GM21825 (cell line): ENCODE measurements at regions not wholly inside any gene's neighbourhood (a gene's known extent, or its start where the extent isn't known, plus 50 kb on each side); places are given as distances from the start of the nearest gene placed in this dataset.
"Not testable (repeated sequence)": the region's sequence is repeated elsewhere in the genome, so short reads cannot be mapped to it uniquely, and the experiment has no call there.

ENCODE experiments used
- ATAC-seq: cut with Tn5 transposase; IDR thresholded peaks from one replicate; pipeline ENCODE4 v1.9.1; 2021; ENCODE audit warnings: mild to moderate bottlenecking, moderate library complexity; ENCODE audit not compliant: unreplicated experiment

DNA sequence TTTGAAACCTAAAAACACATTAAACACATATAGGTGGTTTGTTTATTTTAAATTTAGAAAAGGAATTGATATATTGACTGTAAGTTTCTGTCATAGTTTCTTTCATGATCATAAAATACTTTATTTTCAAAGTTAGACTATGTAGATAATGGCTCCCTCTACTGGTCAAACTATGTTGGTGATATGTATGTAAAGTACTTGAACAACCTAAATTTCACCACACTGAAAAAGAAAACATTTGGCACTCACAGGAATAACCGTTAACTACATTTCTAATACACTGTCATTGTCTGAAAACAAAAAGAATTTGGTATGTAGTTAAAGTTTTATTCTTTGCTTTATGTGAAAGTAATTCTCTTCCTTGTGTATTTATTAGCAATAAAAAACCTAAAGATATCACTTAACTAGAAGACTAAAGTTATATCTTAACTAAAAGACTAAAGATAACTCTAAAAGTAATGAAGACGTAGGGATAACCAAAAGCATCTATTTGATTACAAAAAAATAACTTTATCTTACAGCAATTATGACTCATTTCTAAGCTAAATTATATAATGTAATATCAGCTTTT is 427.5 kb downstream of the VGLL3 start:
- ATAC-seq: peak; percentile 54

DNA sequence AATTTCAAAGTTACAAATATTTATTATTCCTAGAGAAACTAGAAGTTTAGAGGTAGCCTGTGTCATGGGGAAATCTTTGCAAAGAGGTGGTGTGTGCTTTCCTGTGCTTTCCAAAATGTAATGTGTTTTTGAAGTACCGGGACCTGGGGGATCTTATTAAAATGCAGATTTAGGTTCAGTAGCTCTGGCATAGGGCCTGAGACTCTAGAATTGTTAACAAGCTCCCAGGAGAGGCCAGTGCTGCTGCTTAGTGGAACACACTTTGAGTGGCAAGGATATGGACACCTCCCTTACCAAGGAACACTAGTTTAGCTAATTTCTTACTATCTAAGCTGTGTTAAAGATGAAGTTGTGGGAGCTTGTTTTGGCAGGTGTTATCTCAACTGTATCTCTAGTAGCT is 428.9 kb downstream of the VGLL3 start:
- ATAC-seq: no peak

GRCh38 chr3:86561215-86561614 is 429.7 kb downstream of the VGLL3 start:
- no peak for ATAC-seq

DNA sequence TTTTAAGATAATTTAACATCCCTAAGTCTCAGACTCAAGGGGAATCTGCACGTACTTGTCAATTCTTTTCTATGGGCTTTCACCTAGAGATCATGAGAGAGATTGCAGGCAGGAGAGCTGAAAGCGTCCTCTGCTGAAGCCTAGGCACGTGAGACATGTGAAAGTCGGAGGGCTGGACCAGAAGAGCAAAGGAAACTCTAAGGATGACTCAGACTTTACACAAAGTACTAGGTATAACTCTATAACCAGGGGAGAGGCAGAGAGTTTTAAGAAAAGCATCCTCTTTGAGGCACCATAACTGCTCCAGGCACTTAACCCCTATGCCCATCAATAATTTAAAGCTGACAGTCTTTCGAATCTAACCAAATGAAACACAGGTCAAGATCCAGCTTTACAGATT is 436.6 kb downstream of the VGLL3 start:
- no peak for ATAC-seq

DNA sequence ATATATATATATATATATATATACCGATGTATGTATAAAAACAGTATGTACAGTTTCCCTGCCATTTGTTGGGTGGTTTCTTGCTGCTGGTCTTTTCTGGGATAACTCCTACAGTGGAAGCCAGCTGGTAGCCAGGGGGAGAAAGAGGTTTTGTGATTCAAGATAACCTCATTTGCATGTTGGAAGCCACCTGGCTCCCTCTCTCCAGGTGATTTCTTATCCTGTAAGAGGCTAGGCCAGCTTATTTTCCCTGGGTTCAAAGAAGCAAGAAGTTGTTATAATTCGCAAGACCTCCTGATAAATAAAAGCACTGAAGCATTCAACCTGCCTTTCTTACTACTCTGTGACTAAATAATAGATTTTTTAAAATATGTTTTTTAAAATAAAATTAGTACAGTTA is 443.3 kb downstream of the VGLL3 start:
- ATAC-seq: no peak

DNA sequence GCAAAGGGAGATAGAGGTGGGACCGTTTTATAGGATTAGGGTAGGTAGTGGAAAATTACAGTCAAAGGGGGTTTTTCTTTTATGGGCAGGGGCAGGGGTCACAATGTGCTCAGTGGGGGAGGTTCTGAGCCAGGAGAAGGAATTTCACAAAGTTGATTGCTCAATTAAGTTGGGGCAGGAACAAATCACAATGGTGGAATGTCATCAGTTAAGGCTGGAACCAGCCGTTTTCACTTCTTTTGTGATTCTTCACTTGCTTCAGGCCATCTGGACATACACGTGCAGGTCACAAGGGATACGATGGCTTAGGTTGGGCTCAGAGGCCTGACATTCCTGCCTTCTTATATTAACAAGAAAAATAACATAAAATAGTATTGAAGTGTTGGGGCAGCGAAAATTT is 453.8 kb downstream of the VGLL3 start:
- ATAC-seq: no peak

GRCh38 chr3:86519819-86520218 is 471.1 kb downstream of the VGLL3 start:
- ATAC-seq: no peak

GRCh38 chr3:86481636-86482035 is 509.3 kb downstream of the VGLL3 start:
- ATAC-seq: no peak

DNA sequence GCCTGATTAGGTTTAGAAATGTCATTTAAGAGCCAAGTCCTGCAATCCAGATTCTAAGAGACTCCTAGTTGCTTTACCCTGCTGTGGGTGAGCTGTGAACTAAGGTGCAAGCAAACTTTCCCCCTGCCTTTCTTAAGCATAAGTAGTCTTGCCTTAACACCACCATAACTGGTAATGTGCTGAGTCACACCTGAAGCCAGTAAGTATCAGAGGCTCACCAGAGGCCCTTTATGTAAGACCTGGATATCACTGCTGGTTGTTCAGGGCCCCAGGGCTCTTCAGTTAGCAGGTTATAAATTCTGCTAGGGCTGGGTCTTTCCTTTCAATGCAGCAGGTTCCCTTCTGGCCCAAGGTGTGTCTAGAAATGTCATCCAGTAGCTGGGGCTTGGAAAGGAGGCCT is 509.9 kb downstream of the VGLL3 start:
- ATAC-seq: no peak

DNA sequence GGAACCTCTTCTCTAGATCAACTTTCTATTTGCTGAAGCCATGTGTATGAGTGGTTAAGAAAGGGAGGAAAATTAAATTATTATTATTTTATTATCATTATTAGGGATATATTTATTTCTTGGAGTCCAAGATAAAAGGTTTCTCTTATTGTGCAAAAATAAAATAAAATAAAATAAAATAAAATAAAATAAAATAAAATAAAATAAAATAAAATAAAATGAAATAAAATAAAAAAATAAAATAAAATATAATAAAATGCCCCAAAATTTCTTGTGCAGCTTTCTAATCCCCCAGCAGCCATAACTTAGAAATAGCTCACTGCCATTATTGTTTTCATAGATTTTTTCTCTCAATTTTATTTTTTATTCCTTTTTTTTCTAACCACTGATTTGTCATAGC is 526.8 kb downstream of the VGLL3 start:
- ATAC-seq: no peak

GRCh38 chr3:86451749-86452148 is 539.2 kb downstream of the VGLL3 start:
- ATAC-seq: no peak

DNA sequence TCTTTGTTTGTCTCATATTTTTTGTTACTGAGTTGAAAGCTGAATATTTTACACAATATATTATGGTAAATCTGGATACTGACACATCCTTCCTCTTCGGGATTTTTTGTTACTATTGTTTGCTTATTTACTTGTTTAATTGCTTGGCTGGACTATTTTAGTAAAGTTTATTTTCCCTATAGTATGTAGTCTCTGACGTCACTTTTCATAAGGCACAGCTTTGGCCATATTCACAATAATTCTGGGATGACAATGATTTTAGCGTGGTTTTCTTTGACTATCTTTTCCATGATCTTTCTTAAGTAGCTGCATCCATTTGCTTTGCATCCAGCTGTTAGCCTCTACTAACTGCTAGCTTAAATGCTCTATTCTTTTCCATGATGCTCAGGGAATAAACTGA is 552.4 kb downstream of the VGLL3 start:
- ATAC-seq: no peak

GRCh38 chr3:86427343-86427742 is 563.6 kb downstream of the VGLL3 start:
- no peak for ATAC-seq

GRCh38 chr3:86420990-86421739 is 569.8 kb downstream of the VGLL3 start:
- no peak for ATAC-seq

- no peak for ATAC-seq
Observed at GRCh38 chr3:86418861-86419260, 572.1 kb downstream of the VGLL3 start.

DNA sequence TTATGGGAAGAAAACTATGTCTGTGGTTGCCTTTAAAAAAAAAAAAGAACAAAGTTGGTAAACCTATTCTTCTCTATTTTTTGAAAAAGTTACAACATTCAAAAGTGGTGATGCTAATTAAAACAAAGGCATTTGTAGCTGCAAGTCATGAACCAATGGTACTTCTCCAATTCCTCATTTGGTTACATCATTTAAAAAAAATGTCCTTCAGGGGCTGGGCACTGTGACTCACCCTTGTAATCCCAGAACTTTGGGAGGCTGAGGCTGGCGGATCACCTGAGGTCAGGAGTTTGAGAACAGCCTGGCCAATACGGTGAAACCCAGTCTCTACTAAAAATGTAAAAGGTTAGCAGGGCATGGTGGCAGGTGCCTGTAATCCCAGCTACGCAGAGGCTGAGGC is 574.6 kb downstream of the VGLL3 start:
- no peak for ATAC-seq

- no peak for ATAC-seq
Observed at GRCh38 chr3:86413645-86414044, 577.3 kb downstream of the VGLL3 start.

GRCh38 chr3:86410587-86410986 is 580.4 kb downstream of the VGLL3 start:
- no peak for ATAC-seq

GRCh38 chr3:86389759-86390158 is 601.2 kb downstream of the VGLL3 start:
- not testable (repeated sequence) for ATAC-seq

DNA sequence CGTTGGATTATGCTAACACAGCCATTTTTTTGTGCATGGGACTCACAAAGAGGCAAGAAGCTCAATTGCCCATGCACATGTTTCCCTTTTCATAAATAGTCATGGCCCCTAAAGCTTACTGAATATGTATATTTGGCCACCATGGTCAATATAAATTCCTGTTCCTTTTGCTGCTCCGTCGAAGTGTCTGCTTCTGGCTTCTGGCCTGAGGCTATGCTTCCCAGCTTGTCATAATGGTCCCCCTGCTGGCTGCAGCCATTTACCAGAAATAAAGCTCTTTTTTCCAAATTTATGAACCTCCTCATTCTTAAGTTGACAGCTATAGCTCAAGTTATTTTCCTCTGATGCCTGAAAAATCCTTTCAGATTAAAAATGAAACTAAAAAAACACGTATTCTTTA is 602.1 kb downstream of the VGLL3 start:
- no peak for ATAC-seq

DNA sequence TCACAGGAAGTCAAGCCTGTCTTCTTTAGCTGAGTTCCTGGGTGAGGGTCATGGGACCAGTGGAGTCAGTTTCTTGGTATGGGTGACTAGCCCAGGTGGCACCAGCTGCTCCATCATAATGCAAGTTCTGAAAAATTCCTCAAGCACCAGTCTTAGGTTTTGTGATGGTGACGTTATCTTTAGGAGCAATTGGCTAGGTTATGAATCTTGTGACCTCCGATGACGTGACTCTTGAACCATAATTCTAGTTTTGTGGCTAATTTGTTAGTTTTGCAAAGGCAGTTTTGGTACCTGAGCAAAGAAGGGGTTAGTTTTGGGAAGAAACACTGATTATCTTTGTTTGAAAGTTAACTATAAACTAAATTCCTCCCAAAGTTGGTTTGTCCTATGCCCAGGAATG is 608.4 kb downstream of the VGLL3 start:
- ATAC-seq: no peak

GRCh38 chr3:86381247-86381646 is 609.7 kb downstream of the VGLL3 start:
- ATAC-seq: no peak

DNA sequence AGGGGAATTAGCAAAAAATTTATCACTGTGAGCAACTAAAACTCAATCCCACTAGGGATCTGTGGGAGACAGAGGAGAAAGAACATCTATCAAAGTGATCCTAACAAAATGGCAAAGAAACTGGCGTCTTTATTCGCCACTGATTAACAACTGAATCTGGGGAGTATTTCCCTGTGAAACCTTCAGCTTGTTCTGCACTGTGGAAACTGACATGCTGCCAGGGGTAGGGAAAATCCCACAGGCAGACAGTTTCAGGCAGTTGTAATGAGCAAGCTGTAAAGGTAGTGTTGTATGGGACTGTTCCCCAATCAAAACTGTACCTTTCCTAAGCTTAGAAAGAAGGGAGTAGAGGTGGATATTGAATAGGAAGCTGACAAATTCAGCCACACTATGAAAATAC is 611.7 kb downstream of the VGLL3 start:
- no peak for ATAC-seq
